Dermis microvascular lymphatic vessel endothelial cell (primary cell): ENCODE measurements at regions not wholly inside any gene's neighbourhood (a gene's known extent, or its start where the extent isn't known, plus 50 kb on each side); places are given as distances from the start of the nearest gene placed in this dataset.

Experiments used
- DNase-seq, 2 donors: peaks; one replicate each; pipeline versions ENCODE4 v3.0.0 to v3.0.0-alpha.2; 2010; ENCODE audit warnings: low read depth in 2 of 2

DNA sequence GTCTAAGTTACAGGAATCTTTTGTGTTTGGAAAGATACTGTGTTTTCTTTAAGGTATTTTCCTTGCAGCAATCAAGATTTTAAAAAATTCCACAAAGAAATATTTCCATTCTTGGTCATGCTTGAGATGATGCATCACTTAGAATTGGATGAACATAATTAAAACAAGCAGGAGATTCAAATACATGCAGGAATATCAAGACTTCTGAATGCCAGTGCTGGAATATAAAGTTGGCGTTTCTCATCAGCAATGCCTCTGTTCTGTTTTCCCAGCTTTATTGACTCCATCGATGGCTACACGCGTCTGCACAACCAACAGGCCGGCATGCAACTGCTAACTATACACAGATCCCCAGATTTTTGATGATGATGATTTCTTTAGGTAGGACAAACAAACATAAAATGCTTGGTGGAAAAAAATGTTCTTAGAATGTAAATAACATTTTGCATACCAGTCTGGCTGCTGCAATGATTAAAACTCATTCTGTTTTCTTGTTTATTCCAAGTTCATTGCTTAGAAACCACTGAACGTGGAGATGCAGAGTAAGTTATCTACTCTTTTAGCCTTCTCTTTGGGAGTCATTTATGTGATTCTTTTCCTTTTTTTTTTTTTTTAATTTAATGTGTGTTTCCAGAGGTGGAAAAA, 91.3 kb upstream of the FAM171A1 start:
- no peak for DNase-seq

DNA sequence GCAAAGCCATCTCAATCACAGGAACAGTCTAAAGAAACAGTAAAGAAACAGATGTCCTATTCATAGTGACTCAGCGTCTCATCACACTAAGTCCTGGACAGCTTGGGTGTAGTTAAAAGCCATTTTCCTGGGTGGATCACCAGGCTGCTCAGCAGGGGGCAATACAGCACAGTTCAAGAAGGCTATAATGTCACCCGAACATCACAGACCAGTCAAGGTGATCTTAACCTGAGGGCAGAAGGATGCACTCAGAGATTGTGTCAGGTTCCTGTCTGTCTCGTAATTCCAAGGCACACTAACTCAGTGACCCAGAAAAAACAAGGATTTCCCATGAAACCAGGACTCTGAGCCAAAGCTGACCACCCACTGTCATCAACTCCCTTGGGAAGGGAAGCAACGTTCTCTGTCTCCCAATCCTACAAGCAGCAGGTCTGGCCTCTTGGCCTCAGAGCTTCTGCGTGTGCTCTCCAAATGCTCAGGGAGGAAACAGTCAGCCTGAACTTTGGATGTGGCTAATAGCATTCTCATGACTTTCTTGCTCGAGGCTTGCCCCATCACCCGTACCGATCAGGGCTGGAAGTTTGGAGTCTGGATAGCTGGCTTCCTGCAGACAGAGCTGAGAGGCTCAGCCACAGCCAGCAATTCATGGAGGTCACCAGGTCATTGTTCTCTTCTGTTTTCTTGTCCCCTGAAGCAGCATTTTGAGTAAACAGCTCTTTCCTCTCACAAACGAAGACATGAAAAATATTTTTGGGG, 90.4 kb upstream of the FAM171A1 start:
- DNase-seq, result peak; percentile 11 to 55

DNA sequence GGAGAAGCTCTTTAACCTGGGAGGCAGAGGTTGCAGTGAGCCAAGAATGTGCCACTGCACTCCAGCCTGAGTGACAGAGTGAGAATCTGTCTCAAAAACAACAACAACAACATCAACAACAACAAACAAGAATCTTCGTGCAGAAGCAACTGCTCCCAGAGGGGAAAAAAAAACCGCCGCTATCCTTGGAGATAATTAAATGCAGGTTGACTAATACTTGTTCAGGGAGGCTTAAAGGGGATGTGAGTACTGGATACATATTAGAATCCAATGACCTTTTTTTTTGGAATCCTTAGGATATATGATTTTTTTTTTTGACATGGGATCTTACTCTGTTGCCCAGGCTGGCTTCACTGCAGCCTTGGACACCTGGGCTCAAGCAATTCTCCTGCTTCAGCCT, 89.6 kb upstream of the FAM171A1 start:
- no peak for DNase-seq

DNA sequence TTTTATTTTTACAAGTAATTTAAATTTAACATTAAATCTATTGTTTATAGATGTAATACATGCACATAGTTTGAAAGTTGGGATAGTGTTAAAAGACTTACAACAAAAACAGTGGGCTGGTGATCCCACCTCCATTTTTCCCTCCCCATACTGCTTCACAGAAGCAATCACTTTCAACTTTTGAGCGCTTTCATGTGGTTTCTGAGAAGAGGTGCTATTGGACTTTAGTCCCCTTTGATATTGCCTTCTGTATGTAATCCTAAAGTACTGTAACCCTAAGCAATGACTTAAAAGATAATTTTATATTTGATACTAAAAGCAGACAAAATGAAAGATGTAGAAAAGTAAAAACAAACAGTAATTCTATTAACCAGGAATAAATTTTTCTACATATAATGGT, 88.1 kb upstream of the FAM171A1 start:
- DNase-seq, result no peak

DNA sequence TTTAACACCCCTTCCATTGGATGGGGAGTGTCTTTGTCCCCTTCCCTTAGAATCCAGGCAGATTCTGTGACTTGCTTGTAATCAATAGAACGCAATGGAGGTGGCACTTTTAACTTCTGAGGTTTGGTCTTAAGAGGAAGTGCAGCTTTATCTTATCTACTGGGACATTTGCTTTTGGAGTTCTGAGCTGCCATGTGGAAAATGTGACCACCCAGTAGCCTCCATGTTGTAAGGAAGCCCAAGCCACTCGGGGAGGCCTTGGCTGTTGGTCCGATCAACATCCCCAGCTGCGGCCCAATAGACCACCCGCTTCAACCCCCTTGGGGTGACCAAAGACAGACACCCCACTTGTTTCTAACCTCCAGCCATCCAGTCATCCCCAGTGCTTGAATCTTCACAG, 86.3 kb upstream of the FAM171A1 start:
- no peak for DNase-seq

DNA sequence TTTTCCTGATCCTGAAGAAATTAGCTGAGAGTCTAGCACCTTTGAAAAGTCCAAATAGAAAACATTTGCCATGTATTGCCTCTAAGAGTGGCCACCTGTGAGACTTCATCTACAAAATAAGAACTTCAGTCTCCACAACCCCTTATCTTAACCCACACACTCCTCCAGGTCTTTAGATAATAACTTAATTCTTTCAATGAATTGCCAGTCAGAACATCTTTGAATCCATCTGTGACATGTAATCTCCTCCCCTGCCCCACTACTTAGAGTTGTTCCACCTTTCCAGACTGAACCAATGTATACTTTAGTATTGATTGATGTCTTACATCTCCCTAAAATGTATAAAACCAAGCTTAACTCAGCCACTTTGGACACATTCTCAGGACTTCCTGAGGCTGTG, 84.4 kb upstream of the FAM171A1 start:
- DNase-seq, result no peak

DNA sequence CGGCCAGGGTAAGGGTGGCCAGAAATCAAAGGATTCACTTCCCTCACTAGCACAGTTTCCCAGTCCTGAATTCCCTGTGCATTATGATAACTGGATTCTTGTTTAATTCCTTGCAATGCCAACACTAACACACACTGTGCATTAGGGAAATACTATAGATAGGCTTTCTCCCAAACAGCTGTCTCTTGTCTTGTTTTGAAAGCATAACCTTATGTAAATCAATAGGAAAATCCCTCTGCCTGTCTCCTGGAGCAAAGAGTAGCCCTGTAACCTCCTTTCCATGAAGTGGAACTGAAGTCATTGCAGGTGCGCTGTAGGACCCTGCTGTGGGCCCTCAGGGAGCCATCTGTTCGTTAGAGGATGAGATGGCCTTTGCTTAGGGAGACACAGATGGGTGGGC, 82.8 kb upstream of the FAM171A1 start:
- DNase-seq, result no peak

DNA sequence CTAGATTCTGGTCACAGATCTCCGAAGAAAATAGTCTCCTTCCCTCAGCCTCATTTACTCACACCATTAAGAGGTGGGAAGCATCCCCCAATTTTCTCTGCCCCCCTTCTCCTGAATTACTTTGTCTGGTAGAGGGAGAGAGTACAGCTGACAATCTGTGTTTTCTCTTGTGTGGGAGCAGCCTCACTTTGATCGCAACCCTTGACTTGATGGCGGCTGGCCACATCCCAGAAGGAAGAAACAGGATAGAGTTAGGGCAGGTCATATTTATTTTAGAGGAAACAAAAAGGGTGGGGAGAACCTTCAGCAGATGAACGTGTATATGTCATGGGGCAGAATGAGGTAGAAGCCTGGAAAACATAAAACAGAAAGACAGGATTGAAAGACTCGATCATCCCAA, 82.4 kb upstream of the FAM171A1 start:
- no peak for DNase-seq

DNA sequence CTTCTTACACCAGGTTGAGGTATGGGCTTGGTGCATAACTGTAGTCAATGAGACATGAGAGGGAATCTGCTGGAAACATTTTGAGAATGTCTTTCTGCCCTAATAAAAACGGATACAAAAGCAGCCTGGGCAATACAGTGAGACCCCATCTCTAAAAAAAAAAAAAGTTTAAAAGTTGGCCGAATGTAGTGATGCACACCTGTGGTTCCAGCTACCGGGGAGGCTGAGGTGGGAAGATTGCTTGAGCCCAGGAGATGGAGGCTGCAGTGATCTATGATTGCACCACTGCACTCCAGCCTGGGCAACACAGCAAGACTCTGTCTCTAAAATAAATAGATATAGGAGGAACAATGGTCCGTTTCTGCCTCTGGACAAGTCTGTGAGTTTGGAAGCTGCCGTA, 81.5 kb upstream of the FAM171A1 start:
- DNase-seq, result no peak

DNA sequence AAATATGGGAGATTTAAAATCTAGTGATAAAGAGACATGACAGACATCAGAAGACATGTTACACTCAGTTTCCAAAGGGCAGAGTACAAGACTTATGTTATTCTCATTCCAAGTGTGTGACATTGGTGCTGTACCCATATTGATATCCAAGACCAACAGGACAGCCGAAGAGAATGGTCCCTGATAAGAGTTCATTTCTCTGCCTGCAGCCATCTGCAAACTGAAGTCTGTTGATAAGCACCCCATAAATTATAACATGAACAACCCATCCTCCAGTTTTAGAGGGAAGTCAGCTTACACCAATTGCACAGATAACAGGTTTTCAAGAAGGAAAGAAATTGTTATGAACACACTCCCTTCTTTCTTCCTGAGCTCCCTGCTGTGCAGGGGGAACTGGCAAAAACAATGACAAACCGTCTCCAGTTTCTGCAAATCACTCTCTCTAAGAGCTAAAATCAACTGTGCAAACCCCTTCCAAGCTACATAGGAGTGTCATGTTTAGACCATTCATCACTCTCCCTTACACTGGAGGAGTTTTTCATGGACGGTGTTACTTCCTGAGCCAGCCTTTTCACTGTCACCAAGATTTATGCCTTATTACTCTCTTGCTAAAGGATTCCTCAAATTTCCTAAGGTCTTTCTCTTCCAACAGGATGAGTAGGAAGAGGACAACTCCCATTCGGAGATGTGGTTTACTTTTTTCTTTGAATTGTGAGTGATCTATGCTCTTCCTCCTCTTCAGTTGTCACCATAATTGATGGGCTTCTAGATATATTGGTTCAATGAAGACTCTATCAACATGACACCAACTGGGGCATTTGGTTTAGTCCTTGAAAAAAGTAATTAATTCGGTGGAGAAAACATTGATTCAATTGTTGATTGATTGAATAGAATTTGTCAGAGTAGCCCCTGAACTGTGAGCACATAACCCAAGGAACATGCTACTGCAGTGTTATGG, 80.3 kb upstream of the FAM171A1 start:
- DNase-seq, result no peak

DNA sequence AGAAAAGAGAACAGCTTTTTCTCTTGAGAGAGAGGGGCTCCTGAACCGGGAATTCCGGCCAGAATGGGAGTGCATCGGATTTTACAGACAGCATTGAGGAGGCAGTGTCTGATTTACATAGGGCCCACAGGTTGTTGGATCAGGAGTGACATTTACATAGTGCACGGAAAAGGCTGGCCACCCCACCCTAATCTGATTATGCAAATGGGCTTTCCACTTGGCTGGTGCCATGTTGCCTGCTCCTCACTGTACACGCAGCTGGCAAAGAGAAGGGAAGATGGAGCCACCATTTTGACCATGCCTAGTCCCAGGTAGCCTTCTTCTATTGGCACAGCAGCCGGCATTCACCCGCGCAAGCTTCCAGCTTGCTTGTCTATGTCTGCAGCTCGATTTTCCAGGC, 77.5 kb upstream of the FAM171A1 start:
- DNase-seq, result no peak

DNA sequence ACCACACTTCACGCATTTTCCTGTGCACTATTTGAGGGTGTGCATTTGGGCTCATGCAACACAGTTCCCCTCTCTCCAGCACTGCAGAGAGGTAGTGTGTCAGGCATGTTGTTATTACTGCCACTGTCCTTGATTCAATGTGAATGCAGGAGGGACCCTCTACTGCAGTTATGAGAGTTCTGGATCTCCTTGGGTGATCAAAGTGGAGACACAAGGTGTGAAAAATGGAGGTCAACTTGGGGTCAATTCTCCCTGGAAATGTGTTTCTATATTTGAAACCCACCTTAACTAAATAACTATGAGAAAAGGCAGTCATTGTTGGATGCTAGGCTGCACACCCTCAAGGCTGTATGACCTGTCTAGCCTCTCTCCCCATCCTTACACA, 73.9 kb upstream of the FAM171A1 start:
- no peak for DNase-seq

DNA sequence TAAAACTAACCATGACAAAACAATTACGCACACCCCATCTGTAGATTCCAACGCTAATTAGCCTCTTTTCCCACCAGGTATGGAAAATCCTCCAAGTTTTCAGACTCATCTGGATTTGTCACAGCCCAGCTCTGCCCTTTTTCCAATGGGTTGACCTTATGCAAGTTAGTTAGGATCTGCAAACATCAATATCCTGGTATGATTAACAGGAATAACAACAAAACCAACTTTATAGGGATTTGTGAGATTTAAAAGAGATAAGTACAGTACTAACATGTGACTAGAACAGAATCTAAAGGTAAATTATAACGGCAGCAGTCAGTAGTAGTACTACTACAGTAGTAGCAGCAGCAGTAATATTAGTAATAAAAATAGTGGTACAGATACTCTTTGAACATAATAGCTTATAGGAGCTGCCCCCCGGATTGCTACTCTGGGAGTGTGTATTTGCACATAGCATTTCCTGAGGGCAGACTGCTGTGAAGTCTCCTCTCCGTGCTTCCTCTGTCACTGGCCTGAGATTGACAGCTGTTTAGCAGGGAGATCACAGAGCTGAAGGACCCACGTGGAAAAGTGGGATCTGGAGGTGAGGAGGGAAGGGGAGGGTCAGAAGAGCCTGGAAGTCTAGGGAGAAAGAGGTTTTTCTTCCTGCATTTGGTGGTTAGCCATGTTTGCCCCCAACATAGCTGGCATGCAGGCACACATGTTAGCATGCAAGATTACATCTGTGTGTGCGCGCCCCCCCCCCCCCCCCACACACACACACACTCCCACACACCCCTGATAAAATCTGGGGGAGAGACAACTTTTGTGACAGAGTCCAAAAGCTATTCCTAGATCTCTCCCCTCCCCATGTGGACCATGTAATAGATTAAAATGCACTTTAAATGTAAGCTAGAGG, 73.3 kb upstream of the FAM171A1 start:
- DNase-seq, result no peak

DNA sequence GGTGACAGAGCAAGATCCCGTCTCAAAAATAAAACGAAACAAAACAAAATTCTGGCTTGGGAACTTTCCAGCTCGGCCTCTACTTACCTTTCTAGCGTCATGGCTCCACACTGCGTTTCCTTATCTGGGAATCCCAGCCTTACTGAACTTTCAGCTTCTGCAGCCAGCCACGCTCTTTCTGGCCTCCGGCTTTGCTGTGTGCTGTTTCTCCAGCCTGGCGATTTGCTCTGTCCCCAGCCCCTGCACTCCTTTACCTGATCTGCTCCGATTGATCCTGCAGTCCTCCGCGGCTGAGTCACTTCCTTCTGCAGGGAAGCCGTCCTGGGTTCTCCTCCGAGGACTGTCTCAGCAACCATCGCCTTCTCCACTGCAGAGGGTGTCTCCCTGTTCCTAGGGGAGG, 71.0 kb upstream of the FAM171A1 start:
- DNase-seq, result no peak

DNA sequence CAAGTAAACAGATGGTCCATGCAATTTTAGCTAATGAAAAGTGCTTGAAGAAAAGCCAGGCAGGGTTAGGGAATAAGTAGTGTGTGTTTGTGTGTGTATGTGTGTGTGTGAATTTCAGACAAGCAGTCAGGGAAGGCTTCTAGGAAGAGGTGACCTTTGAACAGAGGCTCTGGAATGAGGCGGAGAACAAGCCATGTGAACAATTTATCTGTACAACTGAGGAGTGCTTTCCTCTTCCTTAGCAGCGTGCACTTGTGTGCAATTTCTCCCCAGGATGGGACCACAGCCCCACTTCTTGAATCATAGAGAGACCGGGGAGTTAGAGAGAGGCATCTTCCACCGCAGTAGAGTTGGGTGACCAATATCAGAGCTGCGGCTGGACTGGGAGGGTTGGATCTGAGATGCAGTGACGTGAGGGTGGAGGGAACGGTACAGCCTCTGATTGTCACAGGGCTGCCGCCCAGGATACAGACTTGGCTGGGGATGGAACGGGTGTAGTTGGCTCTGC, 69.2 kb upstream of the FAM171A1 start:
- no peak for DNase-seq

DNA sequence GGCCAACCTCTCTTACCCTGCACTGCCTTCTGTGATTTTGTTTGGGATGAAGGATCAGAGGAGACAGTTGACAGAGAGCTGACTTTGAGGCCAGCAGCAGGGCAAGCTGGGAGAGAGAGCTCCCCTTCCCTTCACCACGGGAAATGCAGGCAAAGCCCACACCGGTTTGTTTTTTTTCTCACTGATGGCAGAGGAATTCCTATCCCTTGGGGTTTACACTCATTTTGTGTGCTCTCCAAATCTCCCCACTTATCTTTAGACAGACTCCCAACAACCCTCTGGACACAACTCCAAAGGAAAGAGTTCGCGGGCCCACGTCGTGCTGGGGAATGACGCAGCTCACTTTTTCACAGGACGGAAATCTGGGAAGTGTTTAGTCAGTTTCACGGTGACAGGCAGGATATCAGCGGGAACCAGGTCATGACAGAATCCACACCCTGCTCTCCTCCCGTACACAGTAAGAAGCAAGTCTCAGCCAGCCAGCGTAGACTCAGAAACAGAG, 68.3 kb upstream of the FAM171A1 start:
- peak; percentile 26 to 61 for DNase-seq

DNA sequence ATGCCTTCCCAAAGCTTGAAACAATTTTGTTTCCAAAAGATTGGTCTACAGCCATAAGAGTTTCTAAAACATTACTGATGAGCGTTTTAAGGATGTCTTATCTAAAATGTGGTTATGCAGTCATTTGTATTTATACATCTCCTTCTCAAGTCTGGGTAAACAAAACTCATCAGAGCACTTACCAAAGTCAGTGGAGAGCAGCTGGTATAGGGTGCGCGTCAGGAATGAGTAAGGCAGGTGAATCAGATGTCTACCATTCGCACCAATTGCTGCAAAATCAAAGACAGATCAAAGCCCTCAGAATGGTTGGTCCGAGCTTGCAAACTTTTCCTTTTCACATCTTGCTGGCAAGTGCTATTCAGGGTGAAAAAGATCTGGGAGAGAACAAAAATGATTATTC, 65.6 kb upstream of the FAM171A1 start:
- no peak for DNase-seq

DNA sequence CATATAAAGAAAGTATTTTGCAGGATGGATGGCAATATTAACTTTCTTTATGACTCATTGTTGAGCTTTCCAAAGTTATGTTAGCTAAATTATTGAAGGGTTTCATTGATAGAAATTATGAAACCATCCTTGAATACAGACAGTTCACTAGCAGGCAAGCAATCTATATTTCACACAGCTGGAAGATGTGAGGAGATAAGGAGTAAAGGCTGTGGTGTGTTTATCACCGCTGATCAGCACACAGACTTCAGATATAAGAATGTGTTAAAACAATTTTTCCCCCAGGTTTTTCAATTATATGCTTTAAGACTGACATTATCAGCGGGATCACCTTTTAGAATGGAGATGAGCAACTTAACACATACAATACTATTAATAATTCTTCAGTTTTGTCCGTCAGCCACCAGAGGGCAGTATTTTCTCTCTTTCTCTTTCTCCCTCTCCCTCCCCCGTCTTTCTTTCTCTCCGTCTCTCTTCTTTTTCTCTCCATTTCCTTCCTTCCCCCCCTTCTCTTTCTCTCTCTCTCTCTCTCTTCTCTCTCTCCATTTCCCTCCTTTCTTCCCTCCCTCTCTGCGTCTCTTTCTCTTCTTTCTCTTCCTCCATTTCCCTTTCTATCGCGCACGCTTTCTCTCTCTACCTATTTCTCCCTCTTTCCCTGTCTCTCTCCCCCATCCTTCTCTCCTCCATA, 62.9 kb upstream of the FAM171A1 start:
- peak; percentile 49 to 63 for DNase-seq

DNA sequence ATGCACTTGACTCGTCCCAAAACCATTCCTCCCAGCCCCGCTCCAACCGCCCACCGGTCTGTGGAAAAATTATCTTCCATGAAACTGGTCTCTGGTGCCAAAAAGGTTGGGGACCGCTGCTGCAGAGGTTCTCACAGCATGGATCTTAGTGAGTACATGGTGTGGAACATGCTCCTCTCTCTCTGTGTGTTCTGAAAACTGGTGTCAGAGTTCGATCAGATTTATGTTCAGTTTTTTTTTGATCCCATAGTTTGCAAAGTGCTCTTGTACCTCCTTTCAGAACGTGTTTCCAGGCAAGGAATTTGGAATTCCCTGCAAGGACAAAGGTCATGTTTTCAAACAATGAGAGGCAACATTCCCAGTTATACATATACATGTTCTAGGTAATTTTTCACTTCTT, 61.2 kb upstream of the FAM171A1 start:
- DNase-seq, result peak in 1 of 2 donors; percentile 31
